Tibial nerve (tissue), 4 donors: ENCODE measurements at regions not wholly inside any gene's neighbourhood (a gene's known extent, or its start where the extent isn't known, plus 50 kb on each side); places are given as distances from the start of the nearest gene placed in this dataset.

Experiments
- DNase-seq, 2 donors: peaks; one replicate each; pipeline ENCODE4 v3.0.0-alpha.2; 2019; ENCODE audit warnings: low spot score in 2 of 2
- H3K27ac ChIP-seq, 4 donors: fragments of 200-600 bp; sonication (generic) in 3 of 4; one replicate each; pipeline ENCODE4 v1.5.1; 2017 to 2019; ENCODE audit warnings: mild to moderate bottlenecking in 1 of 4
- H3K27me3 ChIP-seq, 2 donors: fragments of 200-600 bp; sonication (generic) in 1 of 2; one replicate each; pipeline versions ENCODE4 v1.5.1 to v1.6.0; 2017 to 2019
- H3K36me3 ChIP-seq, 3 donors: fragments of 200-600 bp; sonication (generic); one replicate each; pipeline ENCODE4 v1.5.1; 2018 to 2019
- H3K4me1 ChIP-seq, 4 donors: fragments of 200-600 bp; sonication (generic) in 3 of 4; one replicate each; pipeline ENCODE4 v1.5.1; 2017 to 2019
- H3K4me3 ChIP-seq, 4 donors: fragments of 200-600 bp; sonication (generic) in 3 of 4; one replicate each; pipeline ENCODE4 v1.5.1; 2017 to 2019; ENCODE audit warnings: mild to moderate bottlenecking in 1 of 4, moderate library complexity in 1 of 4
- H3K9me3 ChIP-seq, 4 donors: fragments of 200-600 bp; sonication (generic) in 3 of 4; one replicate each; pipeline ENCODE4 v1.5.1; 2017 to 2019
- CTCF ChIP-seq, 5 experiments: fragments of 200-600 bp in 3 of 5; fragments of 450-650 bp in 2 of 5; sonication (generic) in 3 of 5; IDR thresholded peaks; one replicate each; pipeline ENCODE4 v1.5.1; 2016 to 2019; ENCODE audit warnings: antibody characterized with exemption in 5 of 5, mild to moderate bottlenecking in 3 of 5, moderate library complexity in 2 of 5
- EP300 ChIP-seq, 2 donors: sonication (generic); formaldehyde crosslinking; IDR thresholded peaks; one replicate each; pipeline ENCODE4 v1.6.1; 2017; ENCODE audit warnings: antibody characterized with exemption in 2 of 2, mild to moderate bottlenecking in 1 of 2
- POLR2A ChIP-seq, 2 donors: fragments of 450-650 bp; IDR thresholded peaks; one replicate each; pipeline ENCODE4 v1.6.1; 2017; ENCODE audit warnings: antibody characterized with exemption in 2 of 2, mild to moderate bottlenecking in 2 of 2, moderate library complexity in 2 of 2
- WGBS, 2 donors: methylation state at CpG; one replicate each; pipeline ENCODE4 v1.1.5; 2018; 5-methylcytosine and 5-hydroxymethylcytosine counted together

- H3K4me1 ChIP-seq: no peaks in the 10 kb centered on the region
- H3K27me3 ChIP-seq: no peaks in the 10 kb centered on the region
- TF ChIP-seq POLR2A (IDR thresholded peaks at IDR 0.05): no peak
- no peak for TF ChIP-seq EP300 (IDR thresholded peaks at IDR 0.05)
- no peak for TF ChIP-seq CTCF (IDR thresholded peaks at IDR 0.05)
- WGBS, 2 donors: 67 to 76% methylated on average over 7 of the region's 7 CpGs
- H3K27ac ChIP-seq: no peak overlapping the region
- no peak for DNase-seq
- H3K36me3 ChIP-seq: no peaks in the 10 kb centered on the region
- H3K4me3 ChIP-seq: no peak overlapping the region
- no peaks in the 10 kb centered on the region for H3K9me3 ChIP-seq
These were observed 358.0 kb upstream of the CADM2 start for GRCh38 chr3:84600703-84601225.

- Histone ChIP-seq H3K27ac (no peak overlapping the region), H3K4me1 (no peaks in the 10 kb centered on the region), H3K9me3 (no peaks in the 10 kb centered on the region), H3K36me3 (no peaks in the 10 kb centered on the region), H3K4me3 (no peak overlapping the region), H3K27me3 (no peaks in the 10 kb centered on the region)
- DNase-seq: no peak
- no peak for TF ChIP-seq EP300 (IDR thresholded peaks at IDR 0.05)
- no peak for TF ChIP-seq CTCF (IDR thresholded peaks at IDR 0.05)
- no peak for TF ChIP-seq POLR2A (IDR thresholded peaks at IDR 0.05)
- 68 to 76% methylated on average over 2 of the region's 2 CpGs for WGBS, 2 donors
These were observed 357.5 kb upstream of the CADM2 start for GRCh38 chr3:84601303-84601702.

- no peak overlapping the region for H3K4me3 ChIP-seq
- no peak overlapping the region for H3K27ac ChIP-seq
These were observed 337.0 kb upstream of the CADM2 start for GRCh38 chr3:84621823-84622222.

GRCh38 chr3:84634668-84635067 lies 324.1 kb upstream of the CADM2 start:
- DNase-seq: no peak
- Histone ChIP-seq H3K27me3 (no peaks in the 10 kb centered on the region), H3K4me3 (no peak overlapping the region), H3K9me3 (no peaks in the 10 kb centered on the region), H3K36me3 (no peaks in the 10 kb centered on the region), H3K27ac (no peak overlapping the region), H3K4me1 (no peaks in the 10 kb centered on the region)
- WGBS, 2 donors: 86 to 100% methylated on average over 1 of the region's 1 CpG
- TF ChIP-seq POLR2A (IDR thresholded peaks at IDR 0.05) (no peak), CTCF (IDR thresholded peaks at IDR 0.05) (no peak), EP300 (IDR thresholded peaks at IDR 0.05) (no peak)

More at GRCh38 chr3:84621823-84622222, 337.0 kb upstream of the CADM2 start:
- Histone ChIP-seq H3K4me1 (no peaks in the 10 kb centered on the region), H3K27me3 (no peaks in the 10 kb centered on the region), H3K9me3 (peaks cover 0 to 11% (median 0%) of the 10 kb centered on the region in 4 donors), H3K36me3 (no peaks in the 10 kb centered on the region)
- TF ChIP-seq EP300 (IDR thresholded peaks at IDR 0.05) (no peak), CTCF (IDR thresholded peaks at IDR 0.05) (no peak), POLR2A (IDR thresholded peaks at IDR 0.05) (no peak)
- no peak for DNase-seq
- 91 to 93% methylated on average over 1 of the region's 1 CpG for WGBS, 2 donors

- Histone ChIP-seq H3K27me3 (no peaks in the 10 kb centered on the region), H3K27ac (no peak overlapping the region), H3K9me3 (no peaks in the 10 kb centered on the region), H3K36me3 (no peaks in the 10 kb centered on the region), H3K4me3 (no peak overlapping the region), H3K4me1 (no peaks in the 10 kb centered on the region)
- TF ChIP-seq EP300 (IDR thresholded peaks at IDR 0.05) (no peak), CTCF (IDR thresholded peaks at IDR 0.05) (no peak), POLR2A (IDR thresholded peaks at IDR 0.05) (no peak)
- 87 to 88% methylated on average over 3 of the region's 3 CpGs for WGBS, 2 donors
- DNase-seq: no peak
These were observed 321.5 kb upstream of the CADM2 start for GRCh38 chr3:84637272-84637671.
